ENCODE measurements at regions not wholly inside any gene's neighbourhood (a gene's known extent, or its start where the extent isn't known, plus 50 kb on each side); places are given as distances from the start of the nearest gene placed in this dataset.

DNA sequence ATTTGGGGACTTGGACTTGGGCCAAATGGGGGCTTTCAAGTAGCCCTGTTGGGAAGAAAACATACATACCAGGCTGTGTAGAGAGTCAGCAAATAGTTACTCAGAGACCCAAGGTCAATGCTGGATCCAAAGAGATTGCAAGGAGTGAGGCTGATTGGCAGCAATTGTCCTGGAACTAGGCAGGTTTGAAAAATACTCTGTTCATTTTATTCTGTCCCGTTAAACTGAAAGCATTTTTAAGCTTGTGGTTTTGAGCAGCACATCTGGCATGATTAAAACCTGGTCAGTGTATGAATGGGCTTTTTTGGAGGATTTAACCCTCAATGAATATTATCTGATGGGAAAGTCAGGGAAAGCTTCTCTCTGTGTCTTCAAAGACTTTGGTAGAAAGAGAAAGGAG lies 294.3 kb upstream of the BOD1L1 start:
- Mint-ChIP-seq H3K4me3 (no peak overlapping the region), H3K27ac (no peak overlapping the region), H3K9me3 (peaks cover 0 to 4% of the 10 kb centered on the region in 2 experiments; a peak in 2 of 5 replicates), H3K36me3 (ENCODE audit: insufficient read depth in 1 of 3, low read depth in 3 of 3) (0 out of 7 replicates have a peak, but pooled peaks cover 0 to 4% (median 0%) of the 10 kb centered on the region in 3 experiments), H3K4me1 (peaks cover 10 to 15% of the 10 kb centered on the region in 2 experiments), H3K27me3 (ENCODE audit: low read depth) (no peaks in the 10 kb centered on the region; the same call in 1 of the 2 replicates)
- Histone ChIP-seq H3T11ph (ENCODE audit: low read length) (no peak overlapping the region), H3K27me3 (ENCODE audit: insufficient read depth, low read length) (no peaks in the 10 kb centered on the region), H4K8ac (replicated peaks; ENCODE audit: insufficient read length, low read depth, low read length) (no peak overlapping the region), H3K23ac (ENCODE audit: insufficient read length, low read depth, low read length) (no peak overlapping the region), H2BK20ac (ENCODE audit: low read depth, low read length, poor library complexity, severe bottlenecking) (no peak overlapping the region), H2BK120ac (ENCODE audit: low read depth, low read length, poor library complexity, severe bottlenecking) (no peak overlapping the region), H3K4ac (ENCODE audit: low read depth, low read length) (no peak overlapping the region), H4K5ac (ENCODE audit: insufficient read length, low read depth, low read length) (no peak overlapping the region), H3K4me2 (ENCODE audit: insufficient read depth, insufficient read length, low read length) (no peak overlapping the region), H2AK5ac (ENCODE audit: insufficient read length, low read length) (no peak overlapping the region), H3K23me2 (ENCODE audit: insufficient read length, low read depth, low read length, poor library complexity, severe bottlenecking) (no peaks in the 10 kb centered on the region), H3K9ac (ENCODE audit: extremely low read depth, insufficient read length, low read length) (no peak overlapping the region), H3K4me1 (ENCODE audit: insufficient read depth, low read length) (0 out of 2 replicates have a peak, but pooled peaks cover 2% of the 10 kb centered on the region), H3K79me2 (ENCODE audit: insufficient read depth, low read length) (no peaks in the 10 kb centered on the region), H3K14ac (ENCODE audit: insufficient read depth, low read length) (no peak overlapping the region), H3K9me3 (ENCODE audit: control insufficient read depth, low read depth, low read length) (no peaks in the 10 kb centered on the region), H4K20me1 (ENCODE audit: control insufficient read depth, insufficient read depth, insufficient read length) (no peaks in the 10 kb centered on the region), H2BK12ac (ENCODE audit: insufficient read length, low read depth, low read length) (no peak overlapping the region), H2BK15ac (ENCODE audit: low read depth, low read length) (no peak overlapping the region), H3K79me1 (ENCODE audit: insufficient read depth, low read depth, low read length, poor library complexity, severe bottlenecking) (no peaks in the 10 kb centered on the region), H3K18ac (ENCODE audit: insufficient read length, low read depth, low read length) (no peak overlapping the region), H3K27ac (ENCODE audit: insufficient read length, low read depth, low read length) (no peak overlapping the region), H4K91ac (ENCODE audit: insufficient read length, low read depth, low read length) (no peak overlapping the region), H2BK5ac (ENCODE audit: insufficient read length, low read length) (no peak overlapping the region), H3K56ac (ENCODE audit: insufficient read length, low read depth, low read length) (no peak overlapping the region), H2AFZ (ENCODE audit: low read length) (no peak overlapping the region)
- DNase-seq = no peak
- TF ChIP-seq, protein P1, sequence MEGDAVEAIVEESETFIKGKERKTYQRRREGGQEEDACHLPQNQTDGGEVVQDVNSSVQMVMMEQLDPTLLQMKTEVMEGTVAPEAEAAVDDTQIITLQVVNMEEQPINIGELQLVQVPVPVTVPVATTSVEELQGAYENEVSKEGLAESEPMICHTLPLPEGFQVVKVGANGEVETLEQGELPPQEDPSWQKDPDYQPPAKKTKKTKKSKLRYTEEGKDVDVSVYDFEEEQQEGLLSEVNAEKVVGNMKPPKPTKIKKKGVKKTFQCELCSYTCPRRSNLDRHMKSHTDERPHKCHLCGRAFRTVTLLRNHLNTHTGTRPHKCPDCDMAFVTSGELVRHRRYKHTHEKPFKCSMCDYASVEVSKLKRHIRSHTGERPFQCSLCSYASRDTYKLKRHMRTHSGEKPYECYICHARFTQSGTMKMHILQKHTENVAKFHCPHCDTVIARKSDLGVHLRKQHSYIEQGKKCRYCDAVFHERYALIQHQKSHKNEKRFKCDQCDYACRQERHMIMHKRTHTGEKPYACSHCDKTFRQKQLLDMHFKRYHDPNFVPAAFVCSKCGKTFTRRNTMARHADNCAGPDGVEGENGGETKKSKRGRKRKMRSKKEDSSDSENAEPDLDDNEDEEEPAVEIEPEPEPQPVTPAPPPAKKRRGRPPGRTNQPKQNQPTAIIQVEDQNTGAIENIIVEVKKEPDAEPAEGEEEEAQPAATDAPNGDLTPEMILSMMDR (conservative IDR thresholded peaks at IDR 0.05) = no peak
- no CpG with 5 or more reads among the region's 1 CpG for WGBS (ENCODE audit: extremely low coverage, insufficient read length, low lambda C conversion rate)

Data from H9 (cell line).